ENCODE measurements at regions not wholly inside any gene's neighbourhood (a gene's known extent, or its start where the extent isn't known, plus 50 kb on each side); places are given as distances from the start of the nearest gene placed in this dataset.

- TF ChIP-seq CHD7 (IDR thresholded peaks at IDR 0.05; ENCODE audit: insufficient replicate concordance, low read length) (no peak), CTCF (IDR thresholded peaks at IDR 0.05; ENCODE audit: control extremely low read depth in 1 of 3, insufficient read depth in 1 of 3, low read depth in 1 of 3, low read length in 3 of 3) (no peak), SAP30 (IDR thresholded peaks at IDR 0.05; ENCODE audit: insufficient read depth, insufficient replicate concordance, low read length) (no peak), POLR2A (IDR thresholded peaks at IDR 0.05; ENCODE audit: control extremely low read depth in 1 of 2, low read depth in 2 of 2, low read length in 2 of 2) (no peak), GABPA (IDR thresholded peaks at IDR 0.05; ENCODE audit: borderline replicate concordance, insufficient read depth, low read length) (no peak)
- TF ChIP-seq, protein P1, sequence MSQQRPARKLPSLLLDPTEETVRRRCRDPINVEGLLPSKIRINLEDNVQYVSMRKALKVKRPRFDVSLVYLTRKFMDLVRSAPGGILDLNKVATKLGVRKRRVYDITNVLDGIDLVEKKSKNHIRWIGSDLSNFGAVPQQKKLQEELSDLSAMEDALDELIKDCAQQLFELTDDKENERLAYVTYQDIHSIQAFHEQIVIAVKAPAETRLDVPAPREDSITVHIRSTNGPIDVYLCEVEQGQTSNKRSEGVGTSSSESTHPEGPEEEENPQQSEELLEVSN (IDR thresholded peaks at IDR 0.05), result no peak
Observed at GRCh38 chr1:229880271-229881170, 186.5 kb upstream of the GALNT2 start (continued).
